Trophoblast cell (in vitro differentiated cells and primary cell): ENCODE measurements at regions not wholly inside any gene's neighbourhood (a gene's known extent, or its start where the extent isn't known, plus 50 kb on each side); places are given as distances from the start of the nearest gene placed in this dataset.

Experiments used
- DNase-seq, 2 donors: peaks; one replicate each; pipeline ENCODE4 v3.0.0-alpha.2; 2016
- H2AFZ ChIP-seq: 2 replicates; pipeline ENCODE4 v1.6.1; 2013; ENCODE audit warnings: low read length, moderate library complexity, mild to moderate bottlenecking; ENCODE audit not compliant: insufficient read depth, poor library complexity
- H2AK5ac ChIP-seq: 2 replicates; pipeline ENCODE4 v1.6.1; 2013; ENCODE audit warnings: mild to moderate bottlenecking, low read length
- H2BK120ac ChIP-seq: 2 replicates; pipeline ENCODE4 v1.6.1; 2013; ENCODE audit warnings: low read length, mild to moderate bottlenecking, moderate library complexity; ENCODE audit not compliant: insufficient read depth, poor library complexity
- H2BK12ac ChIP-seq: 2 replicates; pipeline ENCODE4 v1.6.1; 2013; ENCODE audit warnings: mild to moderate bottlenecking, low read length, moderate library complexity
- H2BK5ac ChIP-seq: 2 replicates; pipeline ENCODE4 v1.6.1; 2013; ENCODE audit warnings: low read length, low read depth, moderate library complexity, mild to moderate bottlenecking; ENCODE audit not compliant: poor library complexity
- H3K14ac ChIP-seq: 2 replicates; pipeline ENCODE4 v1.6.1; 2013; ENCODE audit warnings: mild to moderate bottlenecking, low read length
- H3K18ac ChIP-seq: 2 replicates; pipeline ENCODE4 v1.6.1; 2013; ENCODE audit warnings: mild to moderate bottlenecking, low read length
- H3K23ac ChIP-seq: 2 replicates; pipeline ENCODE4 v1.6.1; 2013; ENCODE audit warnings: low read length
- H3K27ac ChIP-seq: 2 replicates; pipeline ENCODE4 v1.5.1; 2013; ENCODE audit warnings: low read depth, mild to moderate bottlenecking, inconsistent platforms, low read length, moderate library complexity
- H3K27me3 ChIP-seq: 2 replicates; pipeline ENCODE4 v1.6.1; 2013; ENCODE audit warnings: inconsistent platforms, mild to moderate bottlenecking, low read length, moderate library complexity; ENCODE audit not compliant: insufficient read depth
- H3K36me3 ChIP-seq, 2 experiments: 1 replicate in 1 of 2; 2 replicates in 1 of 2; pipeline ENCODE4 v1.6.1; 2013; ENCODE audit warnings: low read length in 2 of 2, mild to moderate bottlenecking in 2 of 2, moderate library complexity in 1 of 2; ENCODE audit not compliant: insufficient read depth in 2 of 2, control insufficient read depth in 1 of 2
- H3K4ac ChIP-seq: 2 replicates; pipeline ENCODE4 v1.6.1; 2013; ENCODE audit warnings: low read depth, mild to moderate bottlenecking, low read length, moderate library complexity
- H3K4me1 ChIP-seq, 2 experiments: 1 replicate in 1 of 2; 2 replicates in 1 of 2; pipeline ENCODE4 v1.6.1; 2013; ENCODE audit warnings: low read length in 2 of 2, mild to moderate bottlenecking in 2 of 2, moderate library complexity in 1 of 2; ENCODE audit not compliant: insufficient read depth in 2 of 2, control insufficient read depth in 1 of 2
- H3K4me2 ChIP-seq: 2 replicates; pipeline ENCODE4 v1.6.1; 2013; ENCODE audit warnings: inconsistent platforms, mild to moderate bottlenecking, low read length, moderate library complexity
- H3K4me3 ChIP-seq: 2 replicates; pipeline ENCODE4 v1.5.1; 2013; ENCODE audit warnings: mild to moderate bottlenecking, low read depth, low read length, inconsistent platforms
- H3K79me1 ChIP-seq: one replicate; pipeline ENCODE4 v1.6.1; 2013; ENCODE audit warnings: low read length
- H3K79me2 ChIP-seq: 2 replicates; pipeline ENCODE4 v1.6.1; 2013; ENCODE audit warnings: low read length, mild to moderate bottlenecking; ENCODE audit not compliant: control insufficient read depth, insufficient read depth, poor library complexity
- H3K9ac ChIP-seq: 2 replicates; pipeline ENCODE4 v1.6.1; 2013; ENCODE audit warnings: mild to moderate bottlenecking, low read length
- H3K9me3 ChIP-seq: 2 replicates; pipeline ENCODE4 v1.6.1; 2013; ENCODE audit warnings: low read depth, mild to moderate bottlenecking, control low read depth, inconsistent platforms, low read length; ENCODE audit not compliant: insufficient read depth
- H4K12ac ChIP-seq: 2 replicates; pipeline ENCODE4 v1.6.1; 2013; ENCODE audit warnings: low read depth, mild to moderate bottlenecking, low read length, moderate library complexity
- H4K8ac ChIP-seq: 2 replicates; pipeline ENCODE4 v1.6.1; 2013; ENCODE audit warnings: low read depth, mild to moderate bottlenecking, low read length, moderate library complexity
- H4K91ac ChIP-seq: one replicate; pipeline ENCODE4 v1.6.1; 2013; ENCODE audit warnings: low read depth, mild to moderate bottlenecking, low read length, moderate library complexity
- WGBS: extraction: QIAGEN DNeasy Blood & Tissue Kit; methylation state at CpG from one replicate; pipeline ENCODE4 v1.1.7; 2013; ENCODE audit warnings: missing lambda C conversion rate; ENCODE audit not compliant: insufficient read length, insufficient coverage; ENCODE audit errors: extremely low coverage; 5-methylcytosine and 5-hydroxymethylcytosine counted together

DNA sequence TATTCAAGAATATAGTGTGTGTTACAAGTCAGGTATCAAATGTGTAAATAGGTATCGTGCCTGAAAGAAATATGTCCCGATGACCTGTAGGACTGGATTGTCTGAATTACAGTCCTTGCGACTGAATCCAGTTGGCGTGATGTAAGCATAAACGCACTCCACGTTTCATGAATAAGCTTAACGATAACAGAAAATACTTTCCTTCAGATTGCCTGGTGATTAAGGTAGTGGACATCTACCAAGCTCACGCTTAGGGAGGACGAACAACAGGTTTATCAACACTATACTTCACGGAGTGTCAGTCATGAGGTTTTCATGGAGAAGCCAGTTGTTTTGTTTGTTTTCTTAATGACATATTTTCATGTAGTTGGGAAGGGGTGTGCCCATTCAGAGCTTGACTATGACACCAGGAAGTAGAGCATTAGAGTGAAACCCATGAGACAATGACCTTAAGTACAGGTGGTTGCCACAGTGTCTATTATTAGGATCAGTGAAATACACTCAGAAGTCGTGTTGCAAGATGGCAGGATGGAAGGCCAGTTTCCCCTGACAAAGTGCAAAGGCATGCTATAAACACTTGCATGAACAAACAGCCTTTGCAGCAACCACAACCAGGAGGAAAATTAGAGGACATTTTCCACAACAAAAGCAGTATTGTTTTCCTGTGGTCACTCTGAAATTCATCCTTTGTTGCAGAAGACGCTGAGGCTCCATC lies 305.8 kb upstream of the PRDM1 start:
- no peak overlapping the region for H3K14ac ChIP-seq
- peak; percentile 82 to 97 for DNase-seq
- H3K27me3 ChIP-seq = no peaks in the 10 kb centered on the region
- no peak overlapping the region for H4K8ac ChIP-seq
- no peak overlapping the region for H3K27ac ChIP-seq
- no peaks in the 10 kb centered on the region for H3K4me1 ChIP-seq
- no peak overlapping the region for H3K23ac ChIP-seq
- no peak overlapping the region for H2BK120ac ChIP-seq
- H3K4me2 ChIP-seq = no peak overlapping the region
- H4K91ac ChIP-seq = no peak overlapping the region
- no peak overlapping the region for H2BK12ac ChIP-seq
- H4K12ac ChIP-seq = no peak overlapping the region
- no peak overlapping the region for H3K9ac ChIP-seq
- H2AK5ac ChIP-seq = no peak overlapping the region
- no peaks in the 10 kb centered on the region for H3K79me2 ChIP-seq
- H3K36me3 ChIP-seq = no peaks in the 10 kb centered on the region
- H3K4me3 ChIP-seq = no peak overlapping the region
- WGBS = no CpG with 5 or more reads among the region's 12 CpGs
- H3K4ac ChIP-seq = no peak overlapping the region
- H3K18ac ChIP-seq = no peak overlapping the region
- H2BK5ac ChIP-seq = no peak overlapping the region
- no peak overlapping the region for H2AFZ ChIP-seq
- H3K9me3 ChIP-seq = no peaks in the 10 kb centered on the region
- no peaks in the 10 kb centered on the region for H3K79me1 ChIP-seq

DNA sequence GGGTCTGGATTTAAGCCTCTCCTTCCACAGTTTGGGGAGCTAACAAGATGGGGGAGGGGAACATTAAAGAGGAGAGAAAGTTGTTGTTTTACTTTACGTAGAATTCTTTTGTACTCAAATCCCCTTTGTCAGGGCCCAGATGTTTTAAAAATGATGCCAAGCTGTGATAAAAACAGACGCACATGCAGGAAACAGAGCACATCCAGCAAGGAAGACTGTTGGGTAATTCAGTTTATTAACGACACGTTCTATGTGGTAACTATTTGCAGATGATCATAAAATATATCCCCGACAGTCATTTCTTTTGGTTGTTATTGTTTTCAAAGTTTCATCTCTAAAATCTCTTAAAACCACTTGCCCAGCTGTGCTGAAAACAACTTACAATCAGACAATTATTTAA lies 307.0 kb upstream of the PRDM1 start:
- H3K9me3 ChIP-seq = no peaks in the 10 kb centered on the region
- no peak overlapping the region for H4K12ac ChIP-seq
- no CpG with 5 or more reads among the region's 5 CpGs for WGBS
- no peak for DNase-seq
- no peaks in the 10 kb centered on the region for H3K79me2 ChIP-seq
- H2BK120ac ChIP-seq = no peak overlapping the region
- no peak overlapping the region for H3K14ac ChIP-seq
- no peak overlapping the region for H3K4me3 ChIP-seq
- H4K91ac ChIP-seq = no peak overlapping the region
- H3K4ac ChIP-seq = no peak overlapping the region
- no peaks in the 10 kb centered on the region for H3K4me1 ChIP-seq
- no peaks in the 10 kb centered on the region for H3K36me3 ChIP-seq
- no peak overlapping the region for H3K4me2 ChIP-seq
- no peaks in the 10 kb centered on the region for H3K27me3 ChIP-seq
- H3K18ac ChIP-seq = no peak overlapping the region
- H2AK5ac ChIP-seq = no peak overlapping the region
- no peak overlapping the region for H2AFZ ChIP-seq
- H3K23ac ChIP-seq = no peak overlapping the region
- no peak overlapping the region for H3K27ac ChIP-seq
- H2BK12ac ChIP-seq = no peak overlapping the region
- no peak overlapping the region for H2BK5ac ChIP-seq
- H3K9ac ChIP-seq = no peak overlapping the region
- H3K79me1 ChIP-seq = no peaks in the 10 kb centered on the region
- H4K8ac ChIP-seq = no peak overlapping the region

DNA sequence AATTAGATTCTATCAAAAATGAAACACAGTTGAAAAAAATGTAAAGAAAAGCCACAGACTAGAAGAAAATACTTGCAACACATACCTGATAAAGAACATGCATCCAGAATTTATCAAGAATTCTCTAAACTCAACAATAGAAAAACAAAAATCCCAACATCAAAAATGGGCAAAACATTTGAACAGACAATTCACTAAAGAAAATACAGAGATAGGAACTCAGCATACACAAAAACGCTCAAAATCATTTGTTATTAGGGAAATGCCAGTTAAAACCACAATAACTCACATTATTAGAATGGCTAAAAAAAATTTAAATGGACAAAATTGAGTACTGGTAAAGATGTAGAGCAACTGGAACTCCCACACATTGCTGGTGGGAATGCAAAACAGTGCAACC lies 311.0 kb upstream of the PRDM1 start:
- no peak overlapping the region for H3K27ac ChIP-seq
- no peak overlapping the region for H3K23ac ChIP-seq
- no peak overlapping the region for H2BK5ac ChIP-seq
- H3K14ac ChIP-seq = no peak overlapping the region
- H3K9ac ChIP-seq = no peak overlapping the region
- H3K9me3 ChIP-seq = no peaks in the 10 kb centered on the region
- H3K18ac ChIP-seq = no peak overlapping the region
- no peak overlapping the region for H2AK5ac ChIP-seq
- no peak overlapping the region for H4K8ac ChIP-seq
- H3K36me3 ChIP-seq = no peaks in the 10 kb centered on the region
- WGBS = no CpG with 5 or more reads among the region's 1 CpG
- H3K4ac ChIP-seq = no peak overlapping the region
- no peak overlapping the region for H2BK12ac ChIP-seq
- no peak overlapping the region for H4K12ac ChIP-seq
- no peaks in the 10 kb centered on the region for H3K79me2 ChIP-seq
- no peaks in the 10 kb centered on the region for H3K4me1 ChIP-seq
- H3K79me1 ChIP-seq = no peaks in the 10 kb centered on the region
- H3K27me3 ChIP-seq = no peaks in the 10 kb centered on the region
- no peak overlapping the region for H2BK120ac ChIP-seq
- no peak overlapping the region for H3K4me2 ChIP-seq
- H3K4me3 ChIP-seq = no peak overlapping the region
- DNase-seq = no peak
- H2AFZ ChIP-seq = no peak overlapping the region
- no peak overlapping the region for H4K91ac ChIP-seq

DNA sequence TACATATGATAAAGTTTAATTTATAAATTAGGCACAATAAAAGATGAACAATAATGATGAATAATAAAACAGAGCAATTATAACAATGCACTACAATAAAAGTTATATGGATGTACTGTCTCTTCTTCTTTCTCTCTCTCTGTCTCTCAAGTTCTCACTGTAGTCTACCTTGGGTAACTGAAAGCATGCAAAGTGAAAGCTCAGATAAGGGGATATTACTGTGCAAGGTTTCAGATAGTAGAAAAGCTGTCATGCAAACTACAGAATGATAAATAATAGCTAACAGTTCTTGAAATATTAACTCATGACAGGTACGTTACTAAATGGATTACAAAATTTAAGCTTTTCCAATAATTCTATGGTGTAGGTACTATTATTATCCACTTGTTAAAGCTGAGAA lies 311.9 kb upstream of the PRDM1 start:
- Histone ChIP-seq H2BK120ac (no peak overlapping the region), H4K12ac (no peak overlapping the region), H3K79me2 (no peaks in the 10 kb centered on the region), H3K4me2 (no peak overlapping the region), H3K23ac (no peak overlapping the region), H3K14ac (no peak overlapping the region), H4K8ac (no peak overlapping the region), H3K9ac (no peak overlapping the region), H3K27me3 (no peaks in the 10 kb centered on the region), H3K36me3 (no peaks in the 10 kb centered on the region), H3K79me1 (no peaks in the 10 kb centered on the region), H2BK12ac (no peak overlapping the region), H4K91ac (no peak overlapping the region), H3K18ac (no peak overlapping the region), H3K4me1 (no peaks in the 10 kb centered on the region), H2BK5ac (no peak overlapping the region), H3K4ac (no peak overlapping the region), H2AFZ (no peak overlapping the region), H2AK5ac (no peak overlapping the region), H3K4me3 (no peak overlapping the region), H3K9me3 (no peaks in the 10 kb centered on the region), H3K27ac (no peak overlapping the region)
- DNase-seq = no peak
- no CpG with 5 or more reads among the region's 1 CpG for WGBS
